PC-3 (cell line): ENCODE measurements at regions not wholly inside any gene's neighbourhood (a gene's known extent, or its start where the extent isn't known, plus 50 kb on each side); places are given as distances from the start of the nearest gene placed in this dataset.

Source experiments
- CTCF ChIP-seq: fragments of 300-600 bp; sonication (generic); conservative IDR thresholded peaks from 2 replicates; pipeline ENCODE4 v1.5.1; 2017; ENCODE audit warnings: antibody characterized with exemption, low read depth, mild to moderate bottlenecking, low read length
- EZH2 ChIP-seq: fragments of 300-600 bp; sonication (generic); IDR thresholded peaks from one replicate; pipeline ENCODE4 v1.6.1; 2017; ENCODE audit warnings: antibody characterized with exemption, mild to moderate bottlenecking, low read length; ENCODE audit not compliant: unreplicated experiment

- TF ChIP-seq CTCF (no peak), EZH2 (no peak)
Observed at GRCh38 chr5:164383662-164384061, 878.2 kb downstream of the MAT2B start.
